HG03571 (cell line): ENCODE measurements at regions not wholly inside any gene's neighbourhood (a gene's known extent, or its start where the extent isn't known, plus 50 kb on each side); places are given as distances from the start of the nearest gene placed in this dataset.
"Not testable (repeated sequence)": the region's sequence is repeated elsewhere in the genome, so short reads cannot be mapped to it uniquely, and the experiment has no call there.

ENCODE experiments used
- ATAC-seq: cut with Tn5 transposase; IDR thresholded peaks from one replicate; pipeline ENCODE4 v1.9.1; 2021; ENCODE audit not compliant: unreplicated experiment

- no peak for ATAC-seq
Measured at GRCh38 chr4:126750723-126751122, 882.0 kb upstream of the INTU start.

- no peak for ATAC-seq
Measured at GRCh38 chr4:126752126-126752525, 880.6 kb upstream of the INTU start.

- ATAC-seq, result no peak
Measured at GRCh38 chr4:126752702-126753101, 880.1 kb upstream of the INTU start.

GRCh38 chr4:126753592-126753991, 879.2 kb upstream of the INTU start:
- ATAC-seq, result no peak

GRCh38 chr4:126755506-126755905, 877.3 kb upstream of the INTU start:
- ATAC-seq, result no peak

- no peak for ATAC-seq
Measured at GRCh38 chr4:126756050-126756829, 876.5 kb upstream of the INTU start.

GRCh38 chr4:126757219-126757618, 875.5 kb upstream of the INTU start:
- no peak for ATAC-seq

- no peak for ATAC-seq
Measured at GRCh38 chr4:126758493-126758892, 874.3 kb upstream of the INTU start.

- no peak for ATAC-seq
Measured at GRCh38 chr4:126761947-126762662, 870.7 kb upstream of the INTU start.

GRCh38 chr4:126762663-126763247, 870.0 kb upstream of the INTU start:
- no peak for ATAC-seq

- no peak for ATAC-seq
Measured at GRCh38 chr4:126766241-126766640, 866.5 kb upstream of the INTU start.

GRCh38 chr4:126768338-126768737, 864.4 kb upstream of the INTU start:
- ATAC-seq, result no peak

GRCh38 chr4:126770811-126771553, 861.8 kb upstream of the INTU start:
- not testable (repeated sequence) for ATAC-seq

- not testable (repeated sequence) for ATAC-seq
Measured at GRCh38 chr4:126771618-126772017, 861.1 kb upstream of the INTU start.

GRCh38 chr4:126772662-126773061, 860.1 kb upstream of the INTU start:
- no peak for ATAC-seq

GRCh38 chr4:126775485-126776106, 857.2 kb upstream of the INTU start:
- no peak for ATAC-seq

- no peak for ATAC-seq
Measured at GRCh38 chr4:126776361-126776760, 856.4 kb upstream of the INTU start.

- ATAC-seq, result no peak
Measured at GRCh38 chr4:126777649-126778048, 855.1 kb upstream of the INTU start.

GRCh38 chr4:126778348-126778747, 854.4 kb upstream of the INTU start:
- no peak for ATAC-seq

GRCh38 chr4:126779001-126779400, 853.8 kb upstream of the INTU start:
- ATAC-seq, result no peak
